HTR-8/SVneo (cell line): ENCODE measurements at regions not wholly inside any gene's neighbourhood (a gene's known extent, or its start where the extent isn't known, plus 50 kb on each side); places are given as distances from the start of the nearest gene placed in this dataset.

Source experiments
- DNase-seq: peaks from one replicate; pipeline ENCODE4 v3.0.0; 2011; ENCODE audit warnings: low spot score, mixed read lengths; ENCODE audit not compliant: insufficient read length
- FAIRE-seq: peaks from 2 replicates; lab custom pipeline; 2011; peaks lifted over from hg19 to GRCh38; lab: Jason Lieb, UNC

DNA sequence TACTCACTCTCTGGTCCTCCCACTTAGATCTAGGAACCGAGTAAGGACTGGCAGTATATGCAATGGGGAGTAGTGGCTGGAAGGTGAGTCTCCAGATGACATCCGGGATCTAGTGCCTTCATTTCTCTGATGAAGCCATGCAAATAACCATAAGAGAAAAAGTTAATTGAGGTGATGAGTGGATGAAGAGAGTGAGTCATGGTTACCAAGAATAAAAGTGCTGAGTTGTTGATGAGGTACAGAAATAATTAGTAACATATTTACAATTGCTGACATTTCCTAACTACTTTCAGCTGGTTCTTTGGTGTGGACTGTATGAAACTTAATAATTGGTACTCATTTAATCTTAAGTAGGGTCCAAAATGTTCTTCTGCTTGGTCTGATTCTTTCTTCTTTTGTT, 146.7 kb upstream of the PITX2 start:
- FAIRE-seq: no peak
- no peak for DNase-seq

DNA sequence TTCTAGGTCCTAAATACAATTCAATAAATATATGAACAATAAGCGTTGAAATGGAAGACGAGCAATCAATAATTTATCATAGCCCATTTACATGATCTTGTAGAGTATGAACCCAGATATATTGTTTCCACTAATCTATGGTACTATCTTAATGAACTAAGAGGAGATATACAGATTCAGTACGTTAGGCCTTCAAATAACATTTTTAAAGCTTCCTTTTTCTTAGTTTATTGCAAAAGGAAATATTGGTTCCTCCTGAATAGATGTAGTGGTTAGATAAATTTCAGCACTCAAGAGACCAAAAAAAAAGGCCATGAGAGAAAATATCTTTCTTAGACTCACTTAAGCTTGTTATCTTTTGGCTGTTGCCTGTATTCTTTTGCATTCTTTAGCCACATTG, 147.5 kb upstream of the PITX2 start:
- DNase-seq: no peak

DNA sequence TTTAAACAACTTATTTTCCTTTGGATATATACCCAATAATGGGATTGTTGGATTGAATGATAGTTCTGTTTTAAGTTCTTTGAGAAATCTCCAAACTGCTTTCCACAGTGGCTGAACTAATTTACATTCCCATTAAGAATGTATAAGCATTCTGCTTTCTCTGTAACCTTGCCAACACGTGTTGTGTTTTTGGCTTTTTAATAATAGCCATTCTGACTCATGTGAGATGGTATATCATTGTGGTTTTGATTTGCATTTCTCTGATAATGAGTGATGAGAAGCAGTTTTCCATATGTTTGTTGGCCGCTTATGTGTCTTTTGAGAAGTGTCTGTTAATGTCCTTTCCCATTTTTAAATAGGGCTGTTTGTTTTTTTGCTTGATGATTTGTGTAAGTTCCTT, 155.6 kb upstream of the PITX2 start:
- FAIRE-seq (no peak), DNase-seq (no peak)

More for the DNA sequence above, 147.5 kb upstream of the PITX2 start:
- no peak for FAIRE-seq

DNA sequence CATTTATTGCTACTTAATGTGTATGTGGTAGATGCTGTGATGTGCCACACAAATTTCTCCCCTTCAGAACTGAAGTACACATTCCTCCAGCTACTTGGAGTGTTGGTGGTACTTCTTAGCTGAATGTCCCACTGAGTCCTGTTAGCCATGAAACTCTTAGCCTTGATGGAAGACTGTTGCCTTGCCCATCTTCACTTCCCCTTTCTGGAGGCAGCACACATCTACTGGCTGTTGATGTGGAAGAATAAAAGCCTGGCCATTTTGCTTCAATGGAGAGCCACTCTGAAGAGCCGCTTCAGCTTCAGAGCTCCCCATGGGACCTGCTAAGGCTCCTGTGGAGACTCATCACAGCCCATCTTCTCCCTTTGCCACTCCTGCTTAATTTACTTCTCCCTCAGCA, 157.7 kb upstream of the PITX2 start:
- DNase-seq: no peak
- FAIRE-seq: no peak

DNA sequence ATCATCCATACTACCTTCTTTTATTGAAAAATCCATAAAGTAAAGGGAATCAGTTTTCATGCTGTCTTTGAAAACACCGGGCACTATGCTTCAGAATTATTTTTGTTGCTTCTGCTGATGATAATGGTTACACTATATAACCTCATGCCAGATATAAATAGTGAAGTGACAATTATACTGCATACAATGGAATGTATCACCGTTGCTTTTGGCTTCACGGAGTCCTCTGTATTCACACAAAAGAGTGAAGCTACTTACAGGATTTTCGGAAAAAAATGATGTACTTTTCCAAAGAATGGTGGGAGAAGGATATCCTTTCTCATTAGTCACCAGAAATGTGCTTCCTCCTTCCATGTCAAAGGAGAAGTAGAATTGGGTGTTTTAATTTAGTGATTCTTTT, 159.1 kb upstream of the PITX2 start:
- FAIRE-seq (no peak), DNase-seq (no peak)

GRCh38 chr4:110787109-110787508, 164.2 kb upstream of the PITX2 start:
- FAIRE-seq: no peak

DNA sequence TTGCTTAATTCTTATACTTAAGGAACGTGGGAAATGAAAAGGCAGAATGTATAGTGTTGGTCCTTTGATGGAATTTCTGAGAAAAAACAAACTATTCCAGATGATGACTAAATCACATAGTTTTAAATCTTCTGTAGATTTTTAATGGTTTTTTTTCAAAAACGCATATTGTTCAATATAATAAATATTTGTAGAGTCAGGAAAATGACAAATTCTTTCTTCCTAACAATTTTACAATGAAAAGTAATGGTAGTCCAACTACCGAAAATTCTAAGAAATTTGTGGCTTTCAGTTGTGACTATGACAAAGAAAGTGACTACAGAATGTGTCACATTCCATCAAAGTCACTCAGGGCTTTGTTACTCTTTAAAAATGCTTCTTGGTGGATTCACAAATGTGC, 164.8 kb upstream of the PITX2 start:
- FAIRE-seq: no peak
- no peak for DNase-seq

More at GRCh38 chr4:110787109-110787508, 164.2 kb upstream of the PITX2 start:
- peak; percentile 1 for DNase-seq

DNA sequence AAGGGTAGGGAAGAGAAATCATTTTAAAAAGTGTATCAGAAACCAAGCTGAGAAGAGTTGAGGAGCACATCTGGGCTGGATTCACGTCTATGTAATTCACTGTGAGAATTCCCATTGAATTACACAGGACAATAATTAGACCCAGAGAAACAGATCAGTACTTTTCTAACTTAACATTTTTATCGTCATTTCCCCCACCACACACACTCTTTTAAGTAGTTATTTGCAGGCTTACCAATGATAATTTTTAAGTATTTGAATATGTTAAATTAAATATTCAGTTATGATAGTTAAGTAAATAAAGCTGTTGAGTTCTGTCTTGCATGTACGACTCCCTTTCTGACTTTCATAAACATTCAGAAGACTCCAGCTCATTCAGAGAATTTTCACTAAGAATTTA, 165.4 kb upstream of the PITX2 start:
- FAIRE-seq (no peak), DNase-seq (no peak)

DNA sequence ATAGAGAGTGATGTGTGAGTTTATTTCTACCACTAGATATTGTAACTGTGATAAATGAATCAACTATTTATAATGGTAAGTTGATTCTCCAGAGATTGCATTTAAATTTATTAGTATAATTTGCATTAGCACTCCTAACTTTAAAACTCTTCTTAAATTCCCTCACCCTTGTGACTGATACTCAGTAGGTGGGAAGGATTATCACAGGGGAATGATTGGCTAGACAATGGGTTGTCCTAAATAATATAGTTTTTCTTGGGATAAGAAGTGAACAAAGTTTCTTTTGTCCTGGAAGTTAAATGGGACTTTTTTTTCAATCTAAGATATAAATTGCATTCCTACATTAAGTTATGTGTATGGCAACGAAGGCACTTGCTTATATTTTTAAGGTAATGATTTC, 169.2 kb upstream of the PITX2 start:
- DNase-seq (no peak), FAIRE-seq (no peak)

DNA sequence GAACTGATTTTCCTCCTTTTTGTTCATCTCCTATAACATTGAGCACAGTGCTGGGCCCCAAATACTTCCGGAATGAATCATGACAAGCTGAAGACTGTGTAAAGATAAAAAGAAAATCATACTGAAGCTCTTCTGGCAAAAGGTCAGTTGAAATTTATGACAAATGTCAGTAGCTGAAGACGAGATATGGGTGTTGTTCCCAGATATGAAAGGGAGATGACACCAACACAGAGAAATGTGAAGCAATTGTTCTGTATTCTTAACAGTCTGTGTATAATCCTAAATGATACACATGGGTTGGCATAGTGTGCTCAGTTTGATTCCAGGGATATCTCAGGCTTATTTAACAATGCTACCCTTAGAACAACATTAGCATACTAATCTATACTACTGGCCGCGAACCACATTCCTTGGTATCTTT, 170.5 kb upstream of the PITX2 start:
- DNase-seq (peak; percentile 10), FAIRE-seq (no peak)

DNA sequence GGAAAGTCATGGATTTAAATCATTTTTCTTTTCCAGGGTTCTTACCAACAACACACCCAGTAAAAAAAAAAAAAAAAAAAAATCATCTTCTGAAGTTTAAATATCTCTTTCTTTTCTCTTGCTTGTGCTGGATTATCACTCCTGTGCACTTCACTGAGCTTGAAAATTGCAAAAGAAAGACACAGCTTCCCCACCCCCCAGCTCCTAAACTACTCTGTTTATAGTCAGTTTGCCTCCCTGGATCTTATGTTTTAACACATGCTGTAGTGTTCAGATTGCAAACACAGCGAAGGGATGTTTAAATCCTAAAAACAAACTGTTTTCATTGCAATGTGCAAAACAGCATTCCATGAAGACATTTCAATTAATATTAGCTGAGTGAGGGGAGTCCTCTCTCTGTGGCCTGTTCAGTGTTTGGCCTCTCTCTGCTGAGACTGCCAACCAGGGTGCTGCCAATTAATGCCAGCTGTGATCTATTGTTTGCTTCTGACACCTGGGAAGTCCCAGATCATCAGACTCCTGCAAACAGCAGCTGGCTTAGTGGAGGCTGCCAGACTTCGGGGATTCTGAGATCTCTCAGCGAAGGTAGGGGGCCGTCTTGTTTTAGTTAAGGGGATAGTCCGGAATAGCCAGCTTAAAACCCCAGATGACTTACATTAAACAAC, 171.1 kb upstream of the PITX2 start:
- DNase-seq (no peak), FAIRE-seq (no peak)

DNA sequence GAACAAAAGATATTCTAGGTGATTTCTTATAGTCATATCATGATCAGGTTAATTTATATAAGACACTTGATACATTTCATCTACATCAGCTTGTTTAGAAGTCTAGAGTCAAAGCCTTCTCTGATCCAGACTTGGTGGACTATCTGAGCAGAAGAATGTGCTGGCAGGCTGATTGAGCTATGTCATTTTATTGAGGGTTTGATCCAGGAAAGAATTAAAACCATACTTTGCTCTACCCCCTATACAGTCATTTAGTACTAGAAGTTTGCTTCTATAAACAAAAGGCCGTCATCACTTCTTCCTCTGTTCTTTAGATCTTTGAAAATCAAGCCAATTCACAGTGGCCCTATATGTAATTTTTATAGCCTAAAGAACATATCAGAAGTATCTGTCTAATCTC, 173.1 kb upstream of the PITX2 start:
- DNase-seq (no peak), FAIRE-seq (no peak)

DNA sequence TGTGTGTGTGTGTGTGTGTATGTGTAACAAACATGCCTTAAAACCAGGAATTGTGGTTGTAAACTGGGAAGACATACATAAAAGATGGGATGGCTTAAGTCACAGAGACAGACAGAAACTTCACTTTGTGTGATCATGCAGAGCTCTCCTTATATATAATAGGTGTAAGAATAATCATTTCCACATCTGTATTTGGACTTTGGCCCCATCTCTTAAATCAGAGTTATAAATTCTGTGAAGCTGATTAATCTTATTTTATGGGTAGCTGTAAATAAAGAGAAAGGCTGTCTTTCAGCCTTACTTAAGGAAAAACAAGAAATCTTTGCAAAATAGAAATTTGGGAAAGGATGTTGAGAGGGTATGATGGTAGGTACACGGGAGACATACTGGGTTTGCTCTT, 174.6 kb upstream of the PITX2 start:
- FAIRE-seq (no peak), DNase-seq (no peak)

DNA sequence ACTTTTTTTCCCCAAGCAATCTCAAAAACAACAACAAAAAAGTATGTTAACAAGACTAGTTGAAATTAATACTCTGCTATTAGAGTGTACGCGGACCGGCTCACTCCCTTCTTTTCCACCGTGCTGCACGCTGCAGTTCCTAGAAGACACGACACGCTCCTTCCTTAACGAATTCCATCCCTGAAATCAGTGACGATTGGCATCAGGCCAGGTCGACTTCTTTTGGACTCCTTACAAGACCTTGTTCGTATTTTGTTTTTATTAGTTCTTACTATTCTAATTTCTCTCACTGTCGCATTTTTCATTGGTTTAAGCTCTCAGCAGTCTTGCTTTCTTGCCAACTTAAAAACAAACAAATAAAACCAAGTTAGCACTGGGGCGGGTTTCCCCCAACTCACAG, 175.8 kb upstream of the PITX2 start:
- FAIRE-seq (no peak), DNase-seq (no peak)

- DNase-seq (no peak), FAIRE-seq (no peak)
These were observed 176.3 kb upstream of the PITX2 start for GRCh38 chr4:110799211-110799610.

GRCh38 chr4:110801591-110801990, 178.7 kb upstream of the PITX2 start:
- DNase-seq (no peak), FAIRE-seq (no peak)

GRCh38 chr4:110808351-110808878, 185.5 kb upstream of the PITX2 start:
- FAIRE-seq: peak; percentile 69

GRCh38 chr4:110815950-110816349, 193.1 kb upstream of the PITX2 start:
- DNase-seq: no peak

More at GRCh38 chr4:110808351-110808878, 185.5 kb upstream of the PITX2 start:
- DNase-seq: no peak

DNA sequence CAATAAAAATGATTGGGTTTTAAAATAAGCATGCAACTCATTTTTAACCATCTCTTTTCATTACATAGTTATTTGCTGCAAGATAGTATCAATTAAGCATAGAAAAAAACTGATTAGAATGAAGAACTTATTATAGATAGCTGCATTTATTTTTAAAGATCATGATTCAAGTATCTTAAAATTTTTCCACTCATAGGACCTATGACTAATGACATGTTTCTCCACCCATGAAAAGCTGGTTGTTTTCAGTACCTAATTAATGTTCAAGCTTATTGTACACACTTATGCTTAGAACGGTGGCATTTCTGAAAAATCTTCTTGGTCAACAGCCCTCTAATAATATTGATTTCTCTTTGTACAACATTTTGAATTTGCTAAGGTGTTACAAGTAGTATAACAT, 193.5 kb upstream of the PITX2 start:
- no peak for FAIRE-seq
- no peak for DNase-seq

More at GRCh38 chr4:110815950-110816349, 193.1 kb upstream of the PITX2 start:
- no peak for FAIRE-seq

- FAIRE-seq (no peak), DNase-seq (no peak)
These were observed 198.3 kb upstream of the PITX2 start for GRCh38 chr4:110821186-110821585.

GRCh38 chr4:110823251-110823650, 200.4 kb upstream of the PITX2 start:
- FAIRE-seq (no peak), DNase-seq (no peak)

- DNase-seq (no peak), FAIRE-seq (no peak)
These were observed 201.5 kb upstream of the PITX2 start for GRCh38 chr4:110824344-110824743.
